ENCODE measurements at regions not wholly inside any gene's neighbourhood (a gene's known extent, or its start where the extent isn't known, plus 50 kb on each side); places are given as distances from the start of the nearest gene placed in this dataset.

GRCh38 chr13:105660561-105660960 lies 874.9 kb downstream of the EFNB2 start:
- Histone ChIP-seq H3K4me3 (no peak overlapping the region), H3K27ac (no peak overlapping the region), H3K36me3 (ENCODE audit: insufficient read depth, low read length) (no peaks in the 10 kb centered on the region), H3K9ac (ENCODE audit: insufficient read length) (no peak overlapping the region), H3K9me3 (ENCODE audit: low read depth, low read length) (no peaks in the 10 kb centered on the region)
- no peak for TF ChIP-seq EZH2 (IDR thresholded peaks at IDR 0.05)
- no peak for TF ChIP-seq FOXP2 (optimal IDR thresholded peaks at IDR 0.05; ENCODE audit: control extremely low read depth, extremely low read length, insufficient read depth)
- no peak for TF ChIP-seq POLR2AphosphoS5 (IDR thresholded peaks at IDR 0.05; ENCODE audit: borderline replicate concordance, low read depth, low read length)
- DNase-seq (ENCODE audit: low read depth, low spot score), result no peak

- H3K9ac ChIP-seq (ENCODE audit: insufficient read length), result no peak overlapping the region
- H3K9me3 ChIP-seq (ENCODE audit: low read depth, low read length), result no peaks in the 10 kb centered on the region
- no peak overlapping the region for H3K4me3 ChIP-seq
- TF ChIP-seq EZH2 (IDR thresholded peaks at IDR 0.05) (no peak), POLR2AphosphoS5 (IDR thresholded peaks at IDR 0.05; ENCODE audit: borderline replicate concordance, low read depth, low read length) (no peak)
- no peak for DNase-seq (ENCODE audit: low read depth, low spot score)
- H3K36me3 ChIP-seq (ENCODE audit: insufficient read depth, low read length), result no peaks in the 10 kb centered on the region
- H3K27ac ChIP-seq, result no peak overlapping the region
Measured at GRCh38 chr13:105658431-105658830, 877.0 kb downstream of the EFNB2 start.

GRCh38 chr13:105655046-105655445 lies 880.4 kb downstream of the EFNB2 start:
- no peak overlapping the region for H3K9ac ChIP-seq (ENCODE audit: insufficient read length)
- no peaks in the 10 kb centered on the region for H3K36me3 ChIP-seq (ENCODE audit: insufficient read depth, low read length)
- no peaks in the 10 kb centered on the region for H3K9me3 ChIP-seq (ENCODE audit: low read depth, low read length)
- no peak overlapping the region for H3K27ac ChIP-seq
- no peak overlapping the region for H3K4me3 ChIP-seq
- DNase-seq (ENCODE audit: low read depth, low spot score), result no peak
- TF ChIP-seq FOXP2 (optimal IDR thresholded peaks at IDR 0.05; ENCODE audit: control extremely low read depth, extremely low read length, insufficient read depth) (no peak), EZH2 (IDR thresholded peaks at IDR 0.05) (no peak), POLR2AphosphoS5 (IDR thresholded peaks at IDR 0.05; ENCODE audit: borderline replicate concordance, low read depth, low read length) (no peak)

- no peak overlapping the region for H3K27ac ChIP-seq
- H3K36me3 ChIP-seq (ENCODE audit: insufficient read depth, low read length), result no peaks in the 10 kb centered on the region
- H3K4me3 ChIP-seq, result no peak overlapping the region
- H3K9me3 ChIP-seq (ENCODE audit: low read depth, low read length), result no peaks in the 10 kb centered on the region
- H3K9ac ChIP-seq (ENCODE audit: insufficient read length), result no peak overlapping the region
- no peak for TF ChIP-seq FOXP2 (optimal IDR thresholded peaks at IDR 0.05; ENCODE audit: control extremely low read depth, extremely low read length, insufficient read depth)
- TF ChIP-seq POLR2AphosphoS5 (IDR thresholded peaks at IDR 0.05; ENCODE audit: borderline replicate concordance, low read depth, low read length), result no peak
- TF ChIP-seq EZH2 (IDR thresholded peaks at IDR 0.05), result no peak
- no peak for DNase-seq (ENCODE audit: low read depth, low spot score)
Measured at GRCh38 chr13:105643966-105644365, 891.5 kb downstream of the EFNB2 start.

DNA sequence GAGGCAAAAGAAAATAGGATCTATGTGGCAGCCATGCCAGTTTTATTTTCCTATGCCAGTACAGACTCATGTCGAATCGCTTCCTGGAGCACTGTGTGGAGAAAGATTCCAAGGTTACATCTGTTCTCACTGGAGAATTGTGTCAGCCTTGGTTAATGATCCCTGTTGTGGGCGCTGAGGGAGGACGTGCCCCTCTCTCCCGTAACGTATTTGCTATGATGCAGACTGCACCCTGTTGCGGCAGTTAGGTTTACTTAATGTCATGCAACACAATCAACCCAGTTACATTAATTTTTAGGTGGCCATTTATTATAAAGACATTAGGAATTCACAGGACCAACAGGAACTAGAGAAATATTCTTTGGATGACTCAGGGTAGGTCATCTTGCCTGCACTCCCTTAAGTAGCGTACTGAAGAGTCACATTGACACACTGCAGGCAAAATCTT lies 892.9 kb downstream of the EFNB2 start:
- Histone ChIP-seq H3K9me3 (ENCODE audit: low read depth, low read length) (no peaks in the 10 kb centered on the region), H3K36me3 (ENCODE audit: insufficient read depth, low read length) (no peaks in the 10 kb centered on the region), H3K27ac (no peak overlapping the region), H3K4me3 (no peak overlapping the region), H3K9ac (ENCODE audit: insufficient read length) (no peak overlapping the region)
- DNase-seq (ENCODE audit: low read depth, low spot score), result no peak
- no peak for TF ChIP-seq POLR2AphosphoS5 (IDR thresholded peaks at IDR 0.05; ENCODE audit: borderline replicate concordance, low read depth, low read length)
- no peak for TF ChIP-seq EZH2 (IDR thresholded peaks at IDR 0.05)
- TF ChIP-seq FOXP2 (optimal IDR thresholded peaks at IDR 0.05; ENCODE audit: control extremely low read depth, extremely low read length, insufficient read depth), result no peak

- Histone ChIP-seq H3K4me3 (no peak overlapping the region), H3K9ac (ENCODE audit: insufficient read length) (no peak overlapping the region), H3K27ac (no peak overlapping the region), H3K9me3 (ENCODE audit: low read depth, low read length) (no peaks in the 10 kb centered on the region), H3K36me3 (ENCODE audit: insufficient read depth, low read length) (no peaks in the 10 kb centered on the region)
- no peak for DNase-seq (ENCODE audit: low read depth, low spot score)
- no peak for TF ChIP-seq FOXP2 (optimal IDR thresholded peaks at IDR 0.05; ENCODE audit: control extremely low read depth, extremely low read length, insufficient read depth)
- no peak for TF ChIP-seq POLR2AphosphoS5 (IDR thresholded peaks at IDR 0.05; ENCODE audit: borderline replicate concordance, low read depth, low read length)
- TF ChIP-seq EZH2 (IDR thresholded peaks at IDR 0.05), result no peak
Measured at GRCh38 chr13:105641121-105641520, 894.3 kb downstream of the EFNB2 start.

DNA sequence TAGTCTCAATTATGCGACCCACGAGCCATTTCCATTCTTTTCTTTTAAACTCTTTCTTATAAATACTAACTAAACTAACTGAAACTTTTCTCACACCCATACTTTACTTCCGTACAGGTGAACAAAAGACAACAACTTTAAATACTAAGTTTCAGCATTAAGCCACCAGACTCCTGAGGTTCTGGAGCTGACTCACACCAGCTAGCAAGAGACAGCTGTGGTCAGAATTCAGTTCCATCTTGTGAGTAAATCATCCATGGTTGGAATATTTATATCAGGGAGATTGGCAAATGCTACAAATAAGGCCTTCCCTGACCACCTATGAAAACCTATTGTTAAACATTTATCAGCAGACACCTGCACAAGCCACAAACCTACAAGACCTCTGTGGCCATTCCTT lies 897.0 kb downstream of the EFNB2 start:
- Histone ChIP-seq H3K4me3 (no peak overlapping the region), H3K9me3 (ENCODE audit: low read depth, low read length) (no peaks in the 10 kb centered on the region), H3K36me3 (ENCODE audit: insufficient read depth, low read length) (no peaks in the 10 kb centered on the region), H3K9ac (ENCODE audit: insufficient read length) (no peak overlapping the region), H3K27ac (no peak overlapping the region)
- DNase-seq (ENCODE audit: low read depth, low spot score), result no peak
- TF ChIP-seq FOXP2 (optimal IDR thresholded peaks at IDR 0.05; ENCODE audit: control extremely low read depth, extremely low read length, insufficient read depth) (no peak), EZH2 (IDR thresholded peaks at IDR 0.05) (no peak), POLR2AphosphoS5 (IDR thresholded peaks at IDR 0.05; ENCODE audit: borderline replicate concordance, low read depth, low read length) (no peak)

DNA sequence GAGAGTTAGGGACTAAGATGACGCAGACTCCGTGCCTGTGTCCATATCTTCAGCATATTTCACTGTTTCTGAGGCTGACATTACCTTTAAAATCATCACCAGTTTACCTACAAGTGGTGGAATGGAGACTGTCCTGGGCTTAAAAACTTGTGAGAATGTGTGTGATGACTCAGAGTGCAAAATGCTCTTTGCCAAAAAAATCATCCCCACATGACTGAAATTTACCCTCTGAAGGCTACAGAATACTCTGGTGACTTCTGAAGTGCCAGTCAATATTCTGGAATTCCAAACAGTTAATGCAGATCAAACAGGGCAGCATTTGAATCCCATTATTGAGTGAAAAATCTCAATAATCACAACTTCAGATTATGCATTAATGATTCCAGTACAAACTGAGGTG lies 901.4 kb downstream of the EFNB2 start:
- H3K27ac ChIP-seq, result no peak overlapping the region
- no peak overlapping the region for H3K9ac ChIP-seq (ENCODE audit: insufficient read length)
- no peak for DNase-seq (ENCODE audit: low read depth, low spot score)
- H3K4me3 ChIP-seq, result no peak overlapping the region
- no peak for TF ChIP-seq FOXP2 (optimal IDR thresholded peaks at IDR 0.05; ENCODE audit: control extremely low read depth, extremely low read length, insufficient read depth)
- TF ChIP-seq EZH2 (IDR thresholded peaks at IDR 0.05), result no peak
- TF ChIP-seq POLR2AphosphoS5 (IDR thresholded peaks at IDR 0.05; ENCODE audit: borderline replicate concordance, low read depth, low read length), result no peak
- H3K36me3 ChIP-seq (ENCODE audit: insufficient read depth, low read length), result no peaks in the 10 kb centered on the region
- no peaks in the 10 kb centered on the region for H3K9me3 ChIP-seq (ENCODE audit: low read depth, low read length)

DNA sequence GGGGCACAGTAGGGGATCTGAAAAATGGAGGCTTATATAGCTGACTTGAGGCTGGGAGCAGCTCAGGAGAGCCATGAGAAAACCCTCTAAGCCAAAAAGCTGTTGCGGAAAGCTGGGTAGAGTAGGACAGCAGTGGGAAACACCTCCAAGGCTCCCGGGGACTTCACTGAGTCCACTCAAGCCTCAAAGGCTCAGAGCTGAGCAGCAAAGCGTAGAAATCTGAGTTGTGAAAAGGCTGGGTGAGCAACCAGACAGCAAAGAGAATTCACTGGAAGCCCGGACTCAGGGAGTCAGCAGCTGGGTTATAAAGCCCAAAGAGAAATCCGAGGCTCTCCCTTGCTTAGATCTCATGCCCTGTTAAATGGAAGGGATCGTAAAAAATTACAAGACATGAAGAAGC lies 905.0 kb downstream of the EFNB2 start:
- Histone ChIP-seq H3K27ac (no peak overlapping the region), H3K9me3 (ENCODE audit: low read depth, low read length) (no peaks in the 10 kb centered on the region), H3K9ac (ENCODE audit: insufficient read length) (no peak overlapping the region), H3K36me3 (ENCODE audit: insufficient read depth, low read length) (no peaks in the 10 kb centered on the region), H3K4me3 (no peak overlapping the region)
- TF ChIP-seq POLR2AphosphoS5 (IDR thresholded peaks at IDR 0.05; ENCODE audit: borderline replicate concordance, low read depth, low read length), result no peak
- TF ChIP-seq FOXP2 (optimal IDR thresholded peaks at IDR 0.05; ENCODE audit: control extremely low read depth, extremely low read length, insufficient read depth), result no peak
- no peak for TF ChIP-seq EZH2 (IDR thresholded peaks at IDR 0.05)
- DNase-seq (ENCODE audit: low read depth, low spot score), result no peak

Data from SK-N-MC (cell line).